ENCODE measurements at regions not wholly inside any gene's neighbourhood (a gene's known extent, or its start where the extent isn't known, plus 50 kb on each side); places are given as distances from the start of the nearest gene placed in this dataset.

DNA sequence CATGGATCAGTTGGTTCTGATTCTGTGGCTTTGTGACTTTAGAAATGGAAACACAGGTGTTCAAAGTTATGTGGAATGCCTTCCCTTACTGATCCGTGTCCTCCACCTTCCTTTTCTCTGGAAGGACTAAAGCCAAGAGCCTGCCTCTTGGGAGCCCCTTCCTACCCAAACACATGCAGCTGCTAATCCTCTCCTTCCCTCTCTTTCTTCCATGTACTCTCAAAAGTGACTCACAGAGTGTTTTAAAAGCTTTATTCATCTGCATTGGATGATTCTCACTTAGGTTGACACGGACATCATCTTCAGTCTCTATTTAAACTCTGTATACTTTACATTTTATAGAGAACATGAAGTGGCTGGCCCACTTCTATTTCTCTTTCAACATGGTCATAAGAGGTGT lies 856.5 kb upstream of the ARPP21 start:
- TF ChIP-seq, protein P1, sequence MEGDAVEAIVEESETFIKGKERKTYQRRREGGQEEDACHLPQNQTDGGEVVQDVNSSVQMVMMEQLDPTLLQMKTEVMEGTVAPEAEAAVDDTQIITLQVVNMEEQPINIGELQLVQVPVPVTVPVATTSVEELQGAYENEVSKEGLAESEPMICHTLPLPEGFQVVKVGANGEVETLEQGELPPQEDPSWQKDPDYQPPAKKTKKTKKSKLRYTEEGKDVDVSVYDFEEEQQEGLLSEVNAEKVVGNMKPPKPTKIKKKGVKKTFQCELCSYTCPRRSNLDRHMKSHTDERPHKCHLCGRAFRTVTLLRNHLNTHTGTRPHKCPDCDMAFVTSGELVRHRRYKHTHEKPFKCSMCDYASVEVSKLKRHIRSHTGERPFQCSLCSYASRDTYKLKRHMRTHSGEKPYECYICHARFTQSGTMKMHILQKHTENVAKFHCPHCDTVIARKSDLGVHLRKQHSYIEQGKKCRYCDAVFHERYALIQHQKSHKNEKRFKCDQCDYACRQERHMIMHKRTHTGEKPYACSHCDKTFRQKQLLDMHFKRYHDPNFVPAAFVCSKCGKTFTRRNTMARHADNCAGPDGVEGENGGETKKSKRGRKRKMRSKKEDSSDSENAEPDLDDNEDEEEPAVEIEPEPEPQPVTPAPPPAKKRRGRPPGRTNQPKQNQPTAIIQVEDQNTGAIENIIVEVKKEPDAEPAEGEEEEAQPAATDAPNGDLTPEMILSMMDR (IDR thresholded peaks at IDR 0.05): no peak
- TF ChIP-seq POLR2A (IDR thresholded peaks at IDR 0.05): no peak
